Endometrial microvascular endothelial cells (primary cell): ENCODE measurements at regions not wholly inside any gene's neighbourhood (a gene's known extent, or its start where the extent isn't known, plus 50 kb on each side); places are given as distances from the start of the nearest gene placed in this dataset.
"Not testable (repeated sequence)": the region's sequence is repeated elsewhere in the genome, so short reads cannot be mapped to it uniquely, and the experiment has no call there.

Experiments used
- in situ Hi-C: cut with HindIII; loops from 2 replicates; pipeline ENCODE4 v1.10.0; 2017; ENCODE audit warnings: low sequenced_read_pairs, low pct_unique_long_range_greater_than_20kb; ENCODE audit errors: inconsistent ontology term

DNA sequence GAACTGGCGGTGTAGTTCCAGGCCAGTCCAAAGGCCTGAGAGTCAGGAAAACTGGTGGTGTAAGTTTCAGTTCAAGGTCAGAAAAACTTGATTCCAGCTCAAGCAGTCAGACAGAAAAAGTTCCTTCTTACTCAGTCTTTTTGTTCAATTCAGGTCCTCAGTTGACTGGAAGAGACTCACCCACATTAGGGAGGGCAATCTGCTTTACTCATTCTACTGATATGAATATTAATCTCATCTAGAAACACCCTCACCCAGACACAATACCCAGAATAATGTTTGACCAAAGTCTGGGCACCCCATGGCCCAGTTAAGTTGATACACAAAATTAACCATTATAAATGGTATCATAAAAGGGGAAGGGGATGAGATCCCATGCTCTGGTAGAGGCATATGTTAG, 50.1 kb upstream of the LTA4H start:
- in situ Hi-C loops, result no loop called here

DNA sequence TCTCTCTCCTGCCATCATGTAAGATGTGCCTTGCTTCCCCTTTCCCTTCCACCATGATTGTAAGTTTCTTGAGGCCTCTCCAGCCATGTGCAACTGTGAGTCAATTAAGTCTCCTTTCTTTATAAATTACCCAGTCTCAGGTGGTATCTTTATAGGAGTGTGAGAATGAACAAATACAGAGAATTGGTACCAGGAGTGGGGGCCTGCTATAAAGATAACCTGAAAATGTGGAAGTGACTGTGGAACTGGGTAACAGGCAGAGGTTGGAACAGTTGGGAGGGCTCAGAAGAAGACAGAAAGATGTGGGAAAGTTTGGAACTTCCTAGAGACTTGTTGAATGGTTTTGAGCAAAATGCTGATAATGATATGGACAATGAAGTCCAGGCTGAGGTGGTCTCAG, 50.8 kb upstream of the LTA4H start:
- in situ Hi-C loops, result not testable (repeated sequence)

DNA sequence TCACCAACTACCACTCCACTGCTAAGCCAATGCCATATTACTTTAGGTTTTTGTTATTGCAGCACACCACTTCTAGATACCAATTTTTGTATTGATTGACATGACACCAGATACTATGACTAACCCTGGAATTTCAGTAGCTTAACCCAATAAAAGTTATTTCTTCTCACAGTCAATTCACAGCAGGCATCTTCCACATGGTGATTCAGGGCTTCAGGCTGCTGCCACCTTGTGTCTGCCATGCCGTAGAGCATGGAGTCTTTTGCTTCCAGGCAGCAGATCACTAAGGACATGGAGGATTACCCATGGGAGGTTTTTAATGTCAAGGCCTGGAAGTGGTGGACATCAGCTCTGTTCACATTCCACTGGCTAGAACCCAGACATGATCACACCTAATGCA, 56.4 kb upstream of the LTA4H start:
- in situ Hi-C loops, result no loop called here

DNA sequence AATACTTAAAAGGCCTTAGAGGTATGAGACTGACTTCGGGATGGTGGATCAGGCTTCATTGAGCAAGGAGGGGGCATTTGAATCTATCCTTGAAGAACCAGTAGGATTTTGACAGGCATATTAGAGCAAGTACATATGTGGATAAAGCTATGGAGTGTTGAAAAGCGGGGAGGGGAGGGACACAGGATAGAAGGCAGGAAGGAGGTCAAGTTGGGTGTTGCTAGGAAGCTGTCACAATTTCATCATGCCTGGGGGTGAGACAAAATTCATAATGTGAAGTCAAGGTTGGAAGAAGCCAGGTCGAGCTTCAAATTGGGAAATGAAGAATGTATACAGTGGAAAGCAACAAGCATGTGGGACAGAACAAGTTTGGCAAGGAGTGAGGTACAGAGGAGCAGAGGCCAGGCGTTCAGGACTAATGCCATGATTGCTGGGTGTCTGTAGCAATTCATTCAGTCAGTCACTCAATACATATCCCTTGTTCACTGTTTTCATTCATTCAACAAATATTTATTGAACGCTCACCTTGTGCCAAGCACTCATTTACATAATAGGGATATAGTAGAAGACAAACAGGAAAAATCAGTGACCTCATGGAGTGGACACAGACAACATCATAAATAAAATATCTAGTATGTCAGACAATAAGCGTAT, 58.3 kb upstream of the LTA4H start:
- in situ Hi-C loops, result no loop called here

DNA sequence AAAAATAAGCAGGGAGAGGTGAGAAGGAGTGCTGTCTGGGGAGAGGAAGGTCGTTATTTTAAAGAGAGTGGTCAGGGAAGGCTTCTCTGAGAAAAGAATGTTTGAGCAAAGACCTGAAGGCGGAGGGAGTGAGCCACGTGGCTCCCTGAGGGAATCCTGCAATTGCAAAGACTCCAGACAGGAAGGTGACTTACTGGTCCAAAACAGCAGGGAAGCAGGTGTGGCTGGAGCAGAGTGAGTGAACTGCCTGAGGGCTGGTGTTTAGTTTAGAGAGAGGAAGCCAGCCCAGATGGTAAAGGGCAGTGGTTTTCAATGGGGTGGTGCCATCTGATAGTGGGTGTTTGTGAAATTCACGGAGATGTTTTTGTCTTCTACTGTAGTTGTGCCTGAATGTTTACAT, 58.8 kb upstream of the LTA4H start:
- in situ Hi-C loops, result no loop called here

DNA sequence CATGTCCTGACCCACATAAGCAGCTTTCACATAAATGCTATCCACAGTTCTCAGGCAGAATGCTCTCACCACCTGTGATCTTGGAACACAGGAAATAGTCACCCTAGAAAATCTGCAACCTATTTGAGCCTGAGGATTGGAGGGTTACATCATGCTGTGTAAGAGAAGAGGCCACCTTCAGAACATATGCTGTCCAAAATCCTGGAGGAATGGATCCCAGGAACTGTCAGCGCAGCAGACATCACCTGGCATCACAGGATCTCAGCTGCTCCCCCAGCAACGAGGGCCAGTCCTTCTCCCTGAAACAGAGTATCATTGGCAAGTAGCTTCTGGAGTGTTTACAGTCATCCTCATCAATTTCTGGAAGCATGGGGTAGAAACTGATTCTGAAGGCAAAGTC, 63.2 kb upstream of the LTA4H start:
- in situ Hi-C loops, result no loop called here

DNA sequence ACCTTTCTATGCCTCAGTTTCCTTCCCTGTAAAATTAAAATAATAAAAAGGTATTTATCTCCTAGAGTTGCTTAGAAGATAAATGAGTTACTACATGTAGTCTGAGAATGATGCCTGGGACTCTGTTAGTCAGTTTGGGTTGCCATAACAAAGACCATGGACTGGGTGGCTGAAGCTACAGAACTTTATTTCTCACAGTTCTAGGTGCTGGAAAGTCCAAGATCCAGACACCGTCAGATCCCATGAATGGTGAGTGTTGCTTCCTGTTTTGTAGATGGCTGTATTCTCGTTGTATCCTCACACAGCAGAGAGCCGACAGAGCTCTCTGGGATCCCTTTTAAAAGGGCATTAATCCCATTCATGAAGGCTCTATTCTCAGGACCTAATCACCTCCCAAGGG, 64.0 kb upstream of the LTA4H start:
- in situ Hi-C loops, result no loop called here

DNA sequence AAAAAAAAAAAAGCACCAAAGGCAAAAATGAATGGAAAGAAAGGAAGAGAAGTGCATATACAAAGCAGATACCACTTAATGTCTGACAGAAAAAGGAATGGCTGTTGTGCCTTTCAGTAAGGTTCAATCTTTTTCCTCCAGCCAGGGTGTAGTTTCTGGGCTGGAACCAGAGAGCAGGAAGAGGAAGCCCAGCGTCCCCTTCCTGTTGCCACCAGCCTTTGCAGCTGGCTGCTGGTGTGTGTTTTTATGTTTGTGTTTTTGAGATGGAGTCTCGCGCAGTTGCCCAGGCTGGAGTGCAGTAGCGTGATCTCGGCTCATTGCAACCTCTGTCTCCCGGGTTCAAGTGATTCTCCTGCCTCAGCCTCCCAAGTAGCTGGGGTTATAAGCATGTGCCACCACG, 64.6 kb upstream of the LTA4H start:
- in situ Hi-C loops, result no loop called here

DNA sequence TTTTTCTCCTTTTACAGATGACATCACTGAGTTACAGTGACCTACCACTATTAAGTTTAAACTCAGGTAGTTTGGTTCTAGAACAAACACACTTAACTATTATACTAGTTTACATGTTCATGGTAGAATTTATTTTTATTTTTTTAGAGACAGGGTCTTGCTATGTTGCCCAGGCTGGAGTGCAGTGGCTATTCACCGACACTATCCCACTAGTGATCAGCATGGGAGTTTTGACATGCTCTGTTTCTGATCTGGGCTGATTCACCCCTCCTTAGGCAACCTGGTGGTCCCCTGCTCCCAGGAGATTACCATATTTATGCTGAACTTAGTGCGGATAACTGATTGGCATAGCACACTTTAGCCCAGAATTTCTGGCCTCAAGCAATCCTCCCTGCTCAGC, 66.4 kb upstream of the LTA4H start:
- in situ Hi-C loops, result no loop called here

DNA sequence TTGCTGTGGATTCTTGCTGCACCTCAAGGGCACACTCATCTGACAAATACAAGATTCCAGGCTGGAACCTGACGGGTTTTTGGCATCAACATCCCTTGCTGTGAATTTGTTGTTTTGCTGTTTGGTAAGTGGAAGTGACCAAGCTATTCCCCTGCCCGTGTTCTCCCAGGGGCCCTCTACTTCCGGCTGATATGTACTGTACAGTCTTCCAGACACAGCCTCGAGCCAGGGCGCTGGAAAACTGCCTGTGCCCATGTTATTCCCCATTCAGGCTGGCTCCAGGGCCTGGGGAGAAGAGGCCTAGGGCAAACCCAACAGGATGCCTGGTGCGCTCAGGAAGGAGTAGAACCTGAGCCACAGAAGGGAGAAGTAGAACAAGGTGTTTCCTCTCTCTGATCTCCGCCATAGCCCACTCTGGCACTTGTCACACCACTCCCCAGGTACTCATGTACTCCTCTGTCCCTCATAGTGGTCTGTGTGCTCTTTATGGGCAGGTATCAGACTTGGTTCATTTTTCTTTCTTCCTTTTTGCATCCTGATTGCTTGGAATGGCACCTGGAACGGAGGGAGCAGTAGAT, 67.8 kb upstream of the LTA4H start:
- in situ Hi-C loops, result no loop called here

DNA sequence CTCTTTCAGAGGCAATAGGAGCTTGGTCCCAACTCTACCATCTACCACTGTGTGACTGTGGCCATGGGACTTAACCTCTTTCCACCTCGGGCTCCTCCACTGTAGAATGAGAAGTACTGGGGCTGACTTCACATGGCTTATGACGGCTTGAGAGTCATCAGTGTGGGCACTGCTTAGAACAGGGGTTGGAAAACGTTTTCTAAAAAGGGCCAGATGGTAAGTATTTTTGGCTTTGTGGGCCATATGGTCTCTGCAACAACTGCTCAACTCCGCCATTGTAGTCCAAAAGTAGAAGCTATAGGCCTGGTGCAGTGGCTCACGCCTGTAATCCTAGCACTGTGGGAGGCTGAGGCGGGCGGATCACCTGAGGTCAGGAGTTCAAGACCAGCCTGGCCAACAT, 69.2 kb upstream of the LTA4H start:
- in situ Hi-C loops, result no loop called here

DNA sequence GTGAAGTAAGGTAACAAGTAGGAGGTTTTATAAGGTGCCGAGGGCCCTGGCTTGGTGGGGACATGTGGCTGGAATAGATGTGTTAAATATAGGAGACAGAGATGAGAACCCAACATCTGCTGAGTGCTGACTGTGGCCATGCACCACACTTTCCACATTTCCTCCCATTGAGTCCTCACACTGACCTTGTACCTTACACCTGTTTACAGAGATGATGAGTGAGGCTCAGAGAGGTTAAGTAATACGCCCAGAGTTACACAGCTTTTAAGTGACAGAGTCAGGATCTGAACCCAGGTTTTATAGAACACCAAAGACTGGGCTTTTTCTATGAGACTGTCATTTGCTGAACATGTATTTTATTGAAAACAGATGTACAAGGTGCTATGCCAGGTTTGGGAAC, 70.8 kb upstream of the LTA4H start:
- in situ Hi-C loops, result no loop called here

DNA sequence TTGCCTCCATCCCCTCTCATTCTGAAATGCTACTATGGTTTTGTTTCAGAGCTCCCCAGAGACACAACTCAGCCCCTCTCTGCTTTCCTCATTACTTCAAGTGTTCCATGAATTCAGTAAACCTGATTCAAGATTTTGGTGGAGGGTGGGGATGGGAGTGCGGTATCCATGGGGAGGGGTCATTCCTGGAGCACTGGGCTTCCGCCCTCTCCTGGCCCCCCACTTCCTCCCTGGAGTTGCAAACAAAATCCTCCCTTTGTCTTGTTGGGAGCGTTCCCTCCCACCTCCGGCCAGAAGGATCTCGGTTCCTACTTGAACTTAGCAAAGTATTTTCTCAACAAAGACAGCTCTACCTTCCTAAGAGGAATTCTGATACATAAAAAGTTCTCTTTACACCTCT, 71.8 kb upstream of the LTA4H start:
- in situ Hi-C loops, result no loop called here

DNA sequence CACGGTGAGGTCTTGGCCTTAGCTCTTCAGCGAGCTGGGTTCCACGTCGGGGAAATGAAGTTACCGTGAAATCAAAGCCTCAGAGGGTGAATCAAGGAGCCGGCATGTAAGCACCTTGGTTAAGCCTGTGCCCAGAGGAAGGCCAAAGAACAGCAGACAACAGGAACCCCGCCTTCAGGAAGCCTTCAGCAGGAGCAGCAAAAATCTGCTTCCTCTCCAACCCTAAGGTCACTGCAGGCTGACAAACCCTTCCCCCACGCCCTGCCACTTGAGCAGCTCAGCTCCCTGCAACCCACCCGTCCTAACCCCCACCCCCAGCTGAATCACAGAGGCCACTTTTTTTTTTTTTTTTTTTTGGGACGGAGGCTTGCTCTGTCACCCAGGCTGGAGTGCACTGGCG, 72.9 kb upstream of the LTA4H start:
- in situ Hi-C loops, result no loop called here

DNA sequence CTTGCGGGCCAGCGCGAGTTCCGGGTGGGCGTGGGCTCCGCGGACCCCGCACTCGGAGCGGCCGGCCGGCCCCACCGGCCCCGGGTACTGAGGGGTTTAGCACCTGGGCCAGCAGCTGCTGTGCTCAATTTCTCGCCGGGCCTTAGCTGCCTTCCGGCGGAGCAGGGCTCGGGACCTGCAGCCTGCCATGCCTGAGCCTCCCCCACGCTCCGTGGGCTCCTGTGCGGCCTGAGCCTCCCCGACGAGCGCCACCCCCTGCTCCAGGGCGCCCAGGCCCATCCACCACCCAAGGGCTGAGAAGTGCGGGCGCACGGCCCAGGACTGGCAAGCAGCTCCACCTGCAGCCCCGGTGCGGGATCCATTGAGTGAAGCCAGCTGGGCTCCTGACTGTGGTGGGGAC, 73.6 kb upstream of the LTA4H start:
- in situ Hi-C loops, result not testable (repeated sequence)

DNA sequence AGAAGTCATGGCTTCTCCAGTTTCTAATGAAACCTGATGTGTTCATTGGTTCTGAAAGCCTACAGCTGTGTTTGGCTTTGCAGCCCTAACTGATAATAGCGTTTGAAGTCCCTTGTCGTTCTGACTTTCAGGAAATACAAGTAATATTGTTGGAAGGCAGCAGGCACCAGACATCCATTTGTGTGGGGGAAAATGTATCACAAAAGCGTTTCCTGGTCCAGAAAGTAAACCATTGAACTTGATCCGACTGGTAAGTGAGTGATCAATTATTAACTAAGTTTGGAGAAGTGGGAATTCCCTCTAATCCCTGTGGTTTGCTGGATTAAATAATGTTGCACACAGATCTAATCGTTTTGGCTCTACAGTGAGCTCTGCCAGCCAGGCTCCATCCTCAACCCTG, 77.3 kb upstream of the LTA4H start:
- in situ Hi-C loops, result loop anchor here (10.0 kb wide), 1 partner anchor 52 kb away; no protein-coding TSS in a partner anchor

DNA sequence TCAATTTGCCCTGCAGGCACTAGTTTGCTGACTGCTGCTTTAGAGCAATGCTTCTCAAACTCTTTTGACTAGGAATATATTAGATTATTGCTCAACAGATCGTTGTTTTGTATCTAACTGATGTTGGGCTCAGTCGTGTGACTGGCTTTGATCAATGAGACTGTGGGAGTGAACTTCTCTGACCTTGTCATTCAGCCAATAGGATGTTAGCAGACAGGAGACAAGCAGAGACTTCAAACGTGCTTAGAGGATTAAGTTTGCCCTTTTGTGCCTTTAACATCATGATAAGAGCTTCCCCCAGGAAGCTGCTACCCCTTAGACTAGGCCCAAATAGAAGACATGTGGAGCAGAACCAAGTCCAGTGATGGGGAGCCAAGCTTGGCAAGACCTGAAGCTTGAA, 76.7 kb upstream of the ELK3 start:
- in situ Hi-C loops, result loop anchor here (10.0 kb wide), 1 partner anchor 47 kb away; no protein-coding TSS in a partner anchor

DNA sequence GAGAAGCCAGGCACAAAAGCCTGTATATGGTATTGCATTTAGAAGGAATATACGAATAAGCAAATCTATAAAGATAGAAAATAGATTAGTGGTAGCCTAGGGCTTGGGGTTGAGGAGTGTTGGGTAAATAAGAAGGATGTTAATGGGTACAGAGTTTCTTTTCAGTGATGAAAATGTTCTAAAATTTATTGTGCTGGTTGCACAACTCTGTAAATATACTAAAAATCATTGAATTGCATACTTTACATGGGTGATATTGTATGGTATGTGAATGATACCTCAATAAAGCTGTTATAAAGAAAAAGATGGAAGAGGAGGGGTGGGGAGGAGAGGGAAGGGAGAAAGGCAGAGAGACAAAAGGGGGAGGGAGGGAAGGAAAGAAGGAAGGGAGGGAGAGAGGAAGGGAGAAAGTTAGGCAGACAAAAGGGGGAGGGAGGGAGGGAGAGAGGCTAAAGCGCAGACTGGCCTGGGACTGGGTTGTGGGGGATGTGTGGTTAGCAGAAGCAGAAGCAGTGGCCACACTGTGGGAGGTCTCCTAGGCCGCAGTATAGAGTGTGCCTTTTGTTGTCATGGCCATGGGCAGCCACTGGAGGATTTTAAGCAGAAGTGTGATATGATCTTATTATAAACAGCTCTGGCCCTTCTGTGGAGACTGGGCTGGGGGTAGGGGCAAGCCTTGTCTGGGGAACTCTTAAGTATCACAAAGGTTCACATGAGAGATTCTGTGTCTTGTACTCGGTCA, 73.6 kb upstream of the ELK3 start:
- in situ Hi-C loops, result no loop called here

DNA sequence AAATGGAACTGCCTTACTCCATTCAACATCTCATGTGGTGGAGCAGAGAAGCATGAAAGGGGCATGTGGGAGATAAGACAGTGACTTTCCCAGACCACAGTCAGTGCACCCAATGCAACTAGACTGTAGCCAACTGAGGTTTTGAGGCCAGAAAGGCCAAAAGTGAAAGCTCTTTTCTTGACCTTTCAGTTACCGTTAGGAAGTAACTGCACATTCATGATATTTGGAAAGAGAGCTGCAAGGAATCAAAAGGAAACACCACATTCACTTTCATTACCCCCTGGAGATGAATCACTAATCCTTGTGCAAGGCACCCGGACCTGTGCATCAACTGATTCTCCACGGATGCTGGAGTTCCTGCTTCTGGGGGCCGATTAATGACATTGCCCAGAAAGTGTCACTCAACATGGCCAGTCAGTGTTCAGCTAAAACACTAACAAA, 72.9 kb upstream of the ELK3 start:
- in situ Hi-C loops, result no loop called here

DNA sequence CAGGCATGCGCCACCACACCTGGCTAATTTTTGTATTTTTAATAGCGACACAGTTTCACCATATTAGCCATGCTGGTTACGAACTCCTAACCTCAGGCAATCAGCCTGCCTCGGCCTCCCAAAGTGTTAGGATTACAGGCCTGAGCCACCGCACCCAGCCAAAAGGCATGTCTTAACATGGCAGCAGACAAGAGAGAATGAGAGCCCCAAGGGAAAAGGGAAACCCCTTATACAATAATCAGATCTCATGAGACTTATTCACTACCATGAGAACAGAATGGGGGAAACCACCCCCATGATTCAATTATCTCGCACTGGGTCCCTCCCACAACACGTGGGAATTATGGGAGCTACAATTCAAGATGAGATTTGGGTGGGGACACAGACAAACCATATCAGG, 65.9 kb upstream of the ELK3 start:
- in situ Hi-C loops, result not testable (repeated sequence)
